Peyer's patch (tissue), 4 donors: ENCODE measurements at regions not wholly inside any gene's neighbourhood (a gene's known extent, or its start where the extent isn't known, plus 50 kb on each side); places are given as distances from the start of the nearest gene placed in this dataset.

Experiments
- DNase-seq, 3 donors: peaks; one replicate each; pipeline ENCODE4 v3.0.0-alpha.2; 2017 to 2019
- H3K27ac ChIP-seq, 4 donors: fragments of 200-600 bp; sonication (generic); one replicate each; pipeline ENCODE4 v1.5.1; 2016 to 2019
- H3K27me3 ChIP-seq, 2 donors: fragments of 200-600 bp; sonication (generic); one replicate each; pipeline ENCODE4 v1.5.1; 2019
- H3K36me3 ChIP-seq, 3 donors: fragments of 200-600 bp; sonication (generic); one replicate each; pipeline ENCODE4 v1.5.1; 2016 to 2019
- H3K4me1 ChIP-seq, 4 donors: fragments of 200-600 bp; sonication (generic); one replicate each; pipeline ENCODE4 v1.5.1; 2016 to 2019
- H3K4me3 ChIP-seq, 4 donors: fragments of 200-600 bp; sonication (generic); 1 replicate in 3 of 4; 2 replicates in 1 of 4; pipeline ENCODE4 v1.5.1; 2016 to 2019; ENCODE audit warnings: mild to moderate bottlenecking in 1 of 4
- H3K9me3 ChIP-seq, 4 donors: fragments of 200-600 bp; sonication (generic); one replicate each; pipeline ENCODE4 v1.5.1; 2016 to 2019; ENCODE audit warnings: mild to moderate bottlenecking in 1 of 4
- POLR2A ChIP-seq, 2 donors: fragments of 450-650 bp; IDR thresholded peaks; one replicate each; pipeline ENCODE4 v1.5.1; 2017; ENCODE audit warnings: antibody characterized with exemption in 2 of 2, mild to moderate bottlenecking in 2 of 2, moderate library complexity in 2 of 2
- TF ChIP-seq, protein P1 (sequence below), 6 experiments: fragments of 450-650 bp in 4 of 6; fragments of 200-600 bp in 2 of 6; sonication (generic) in 1 of 6; IDR thresholded peaks; one replicate each; pipeline ENCODE4 v1.5.1; 2017 to 2019; ENCODE audit warnings: antibody characterized with exemption in 6 of 6, mild to moderate bottlenecking in 3 of 6, moderate library complexity in 1 of 6

DNA sequence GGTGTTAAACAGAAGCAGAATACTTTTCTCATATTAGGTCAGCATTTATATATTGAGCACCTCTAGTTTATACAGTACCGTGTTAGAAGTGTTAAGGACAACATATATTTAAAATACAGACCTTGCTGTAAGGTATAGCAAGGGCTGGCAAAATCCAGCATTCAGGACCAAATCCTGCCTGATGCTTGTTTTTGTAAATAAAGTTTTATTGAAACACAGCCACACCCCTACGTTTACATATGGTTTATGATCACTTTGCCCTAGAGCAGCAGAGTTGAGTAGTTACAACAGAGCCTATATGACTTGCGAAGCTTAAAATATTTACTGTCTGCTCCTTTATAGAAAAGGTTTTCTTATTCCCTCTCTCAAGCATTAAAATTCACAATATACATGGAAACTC is 877.3 kb downstream of the MCTP2 start:
- Histone ChIP-seq H3K27ac (no peak overlapping the region), H3K4me1 (no peaks in the 10 kb centered on the region), H3K9me3 (no peaks in the 10 kb centered on the region), H3K4me3 (no peak overlapping the region), H3K27me3 (no peaks in the 10 kb centered on the region), H3K36me3 (no peaks in the 10 kb centered on the region)
- no peak for DNase-seq
- TF ChIP-seq, protein P1, sequence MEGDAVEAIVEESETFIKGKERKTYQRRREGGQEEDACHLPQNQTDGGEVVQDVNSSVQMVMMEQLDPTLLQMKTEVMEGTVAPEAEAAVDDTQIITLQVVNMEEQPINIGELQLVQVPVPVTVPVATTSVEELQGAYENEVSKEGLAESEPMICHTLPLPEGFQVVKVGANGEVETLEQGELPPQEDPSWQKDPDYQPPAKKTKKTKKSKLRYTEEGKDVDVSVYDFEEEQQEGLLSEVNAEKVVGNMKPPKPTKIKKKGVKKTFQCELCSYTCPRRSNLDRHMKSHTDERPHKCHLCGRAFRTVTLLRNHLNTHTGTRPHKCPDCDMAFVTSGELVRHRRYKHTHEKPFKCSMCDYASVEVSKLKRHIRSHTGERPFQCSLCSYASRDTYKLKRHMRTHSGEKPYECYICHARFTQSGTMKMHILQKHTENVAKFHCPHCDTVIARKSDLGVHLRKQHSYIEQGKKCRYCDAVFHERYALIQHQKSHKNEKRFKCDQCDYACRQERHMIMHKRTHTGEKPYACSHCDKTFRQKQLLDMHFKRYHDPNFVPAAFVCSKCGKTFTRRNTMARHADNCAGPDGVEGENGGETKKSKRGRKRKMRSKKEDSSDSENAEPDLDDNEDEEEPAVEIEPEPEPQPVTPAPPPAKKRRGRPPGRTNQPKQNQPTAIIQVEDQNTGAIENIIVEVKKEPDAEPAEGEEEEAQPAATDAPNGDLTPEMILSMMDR (IDR thresholded peaks at IDR 0.05), result no peak
- TF ChIP-seq POLR2A (IDR thresholded peaks at IDR 0.05), result no peak

DNA sequence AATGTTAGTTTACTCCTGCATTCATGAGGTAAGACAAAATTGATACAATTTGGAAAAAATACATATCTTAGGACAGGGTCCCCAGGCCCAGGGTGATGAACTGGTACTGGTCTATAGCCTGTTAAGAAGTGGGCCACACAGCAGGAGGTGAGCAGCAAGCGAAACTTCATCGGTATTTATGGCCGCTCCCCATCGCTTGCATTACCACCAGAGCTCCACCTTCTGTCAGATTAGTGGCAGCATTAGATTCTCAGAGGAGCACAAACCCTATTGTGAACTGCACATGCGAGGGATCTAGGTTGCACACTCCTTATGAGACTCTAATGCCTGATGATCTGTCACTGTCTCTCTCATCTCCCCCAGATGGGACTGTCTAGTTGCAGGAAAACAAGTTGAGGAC is 880.6 kb downstream of the MCTP2 start:
- Histone ChIP-seq H3K36me3 (no peaks in the 10 kb centered on the region), H3K9me3 (no peaks in the 10 kb centered on the region), H3K27me3 (no peaks in the 10 kb centered on the region), H3K4me3 (no peak overlapping the region), H3K27ac (no peak overlapping the region), H3K4me1 (no peaks in the 10 kb centered on the region)
- no peak for DNase-seq
- TF ChIP-seq, protein P1 (IDR thresholded peaks at IDR 0.05), result no peak
- no peak for TF ChIP-seq POLR2A (IDR thresholded peaks at IDR 0.05)

DNA sequence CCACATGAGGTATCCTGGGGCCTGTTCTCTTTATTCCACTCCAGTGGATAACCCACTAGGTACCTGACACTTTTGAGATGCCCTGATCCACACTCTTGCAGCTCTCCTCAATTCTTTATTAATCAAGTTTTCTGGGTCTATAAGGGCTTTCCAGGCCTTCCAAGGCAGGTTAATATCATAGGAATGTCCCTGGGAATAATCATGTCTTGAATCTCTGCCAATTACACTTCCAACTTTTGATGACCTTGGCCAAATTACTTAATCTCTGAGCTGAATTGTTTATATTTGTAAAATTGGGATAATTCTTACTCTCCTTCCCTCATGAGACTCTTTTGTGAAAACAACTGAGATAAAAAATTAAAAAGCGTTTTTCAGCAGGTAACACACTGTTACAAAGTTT is 881.7 kb downstream of the MCTP2 start:
- Histone ChIP-seq H3K4me3 (no peak overlapping the region), H3K9me3 (no peaks in the 10 kb centered on the region), H3K36me3 (no peaks in the 10 kb centered on the region), H3K4me1 (no peaks in the 10 kb centered on the region), H3K27me3 (no peaks in the 10 kb centered on the region), H3K27ac (no peak overlapping the region)
- no peak for TF ChIP-seq POLR2A (IDR thresholded peaks at IDR 0.05)
- TF ChIP-seq, protein P1 (IDR thresholded peaks at IDR 0.05), result no peak
- no peak for DNase-seq

DNA sequence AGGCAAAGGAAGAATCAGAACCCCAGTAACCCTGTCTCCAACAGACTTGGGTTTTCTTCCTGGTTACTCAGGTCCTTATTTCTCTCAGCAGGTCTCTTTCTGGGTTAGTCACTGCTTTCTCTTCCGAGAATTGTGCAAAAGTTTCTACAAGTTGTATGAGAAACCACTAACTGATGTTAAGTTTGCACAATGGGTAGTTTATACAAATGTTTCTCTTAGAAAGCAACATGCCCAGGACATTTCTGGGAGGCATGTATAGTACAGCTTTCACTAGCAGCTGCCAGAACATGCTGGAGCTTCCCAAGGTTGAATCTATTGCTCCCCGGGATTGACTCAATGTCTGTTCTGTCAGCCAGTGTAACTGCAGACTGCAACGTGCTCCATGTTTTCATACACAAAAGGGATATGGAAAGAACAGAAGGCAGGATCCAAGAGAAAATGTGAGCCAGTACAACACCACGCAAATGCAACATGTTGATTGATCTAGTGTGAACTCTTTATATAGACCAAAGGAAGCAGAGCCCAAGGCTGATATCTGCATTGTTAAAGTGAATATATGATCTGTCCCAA is 887.8 kb downstream of the MCTP2 start:
- Histone ChIP-seq H3K4me1 (no peaks in the 10 kb centered on the region), H3K27me3 (no peaks in the 10 kb centered on the region), H3K36me3 (no peaks in the 10 kb centered on the region), H3K4me3 (no peak overlapping the region), H3K27ac (no peak overlapping the region), H3K9me3 (no peaks in the 10 kb centered on the region)
- DNase-seq, result no peak
- TF ChIP-seq POLR2A (IDR thresholded peaks at IDR 0.05), result no peak
- TF ChIP-seq, protein P1 (IDR thresholded peaks at IDR 0.05), result no peak

DNA sequence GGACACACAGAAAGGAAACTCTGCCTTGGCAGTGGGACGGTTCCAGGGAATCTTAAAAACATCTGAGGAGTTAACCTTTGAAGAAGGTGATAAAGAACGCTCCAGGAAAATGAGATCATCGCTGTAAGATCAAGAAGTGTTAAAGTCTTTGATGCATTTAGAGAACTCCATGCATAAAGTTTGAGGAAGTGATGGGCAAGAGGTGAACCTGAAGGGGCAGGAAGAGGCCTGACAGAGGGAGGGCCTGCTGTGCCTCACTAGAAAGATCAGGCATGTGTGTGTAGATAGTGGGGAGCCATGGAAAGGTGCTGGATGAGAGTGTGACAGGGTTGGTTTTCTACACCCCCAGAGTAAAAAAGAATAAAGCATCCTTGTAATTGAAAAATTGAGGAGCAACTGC is 889.2 kb downstream of the MCTP2 start:
- DNase-seq, result no peak
- TF ChIP-seq, protein P1 (IDR thresholded peaks at IDR 0.05), result no peak
- TF ChIP-seq POLR2A (IDR thresholded peaks at IDR 0.05), result no peak

DNA sequence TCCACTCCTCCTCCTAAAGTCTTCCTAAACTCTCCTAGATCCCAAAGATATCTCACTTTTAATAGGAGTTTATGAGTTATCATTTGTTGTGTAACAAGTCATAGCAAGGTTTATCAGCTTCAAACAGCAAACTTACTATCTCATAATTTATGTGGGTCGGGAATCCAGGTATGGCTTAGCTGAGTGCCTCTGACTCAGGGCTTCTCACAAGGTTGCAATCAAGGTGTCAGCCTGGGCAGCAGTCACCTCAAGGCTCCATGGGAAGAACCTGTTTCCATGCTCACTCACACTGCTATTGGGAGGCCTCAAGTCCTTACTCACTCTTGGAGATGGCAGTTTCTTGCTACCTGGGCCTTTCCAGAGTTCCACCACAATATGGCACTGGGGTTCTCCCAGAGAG is 889.8 kb downstream of the MCTP2 start:
- Histone ChIP-seq H3K4me3 (no peak overlapping the region), H3K9me3 (no peaks in the 10 kb centered on the region), H3K4me1 (no peaks in the 10 kb centered on the region), H3K36me3 (no peaks in the 10 kb centered on the region), H3K27me3 (no peaks in the 10 kb centered on the region), H3K27ac (no peak overlapping the region)
- DNase-seq, result no peak
- no peak for TF ChIP-seq POLR2A (IDR thresholded peaks at IDR 0.05)
- TF ChIP-seq, protein P1 (IDR thresholded peaks at IDR 0.05), result no peak

More for the DNA sequence above, 889.2 kb downstream of the MCTP2 start:
- Histone ChIP-seq H3K4me3 (no peak overlapping the region), H3K9me3 (no peaks in the 10 kb centered on the region), H3K27ac (no peak overlapping the region), H3K4me1 (no peaks in the 10 kb centered on the region), H3K27me3 (no peaks in the 10 kb centered on the region), H3K36me3 (no peaks in the 10 kb centered on the region)
